ENCODE measurements at regions not wholly inside any gene's neighbourhood (a gene's known extent, or its start where the extent isn't known, plus 50 kb on each side); places are given as distances from the start of the nearest gene placed in this dataset.

DNA sequence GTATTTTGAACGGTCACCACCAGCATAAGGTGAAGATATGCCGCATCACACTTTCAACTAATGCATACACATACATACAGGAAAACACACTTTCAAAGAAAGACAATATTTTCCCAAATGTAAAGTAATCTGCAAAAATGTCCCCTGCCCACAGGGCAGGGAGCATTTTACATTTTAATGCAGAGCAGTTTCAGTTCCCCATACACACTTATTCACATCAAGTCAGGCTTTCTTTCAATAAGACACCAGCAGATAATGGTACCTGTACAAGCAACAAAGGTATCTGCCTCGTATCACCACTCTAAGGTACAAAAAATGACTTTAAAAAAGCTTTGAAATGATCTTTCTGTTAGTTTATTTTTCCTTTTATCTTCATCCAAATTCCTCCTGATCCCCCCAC is 247.1 kb upstream of the CCNG1 start:
- Histone ChIP-seq H3K27me3 (ENCODE audit: control insufficient read depth, insufficient read depth, low read length) (no peaks in the 10 kb centered on the region), H3K9me3 (ENCODE audit: control insufficient read depth in 2 of 3, insufficient read depth in 1 of 3, low read length in 3 of 3) (no peaks in the 10 kb centered on the region), H3K36me3 (ENCODE audit: control insufficient read depth in 2 of 3, insufficient read depth in 3 of 3, low read length in 3 of 3) (no peaks in the 10 kb centered on the region), H3K4me1 (ENCODE audit: control insufficient read depth in 2 of 3, insufficient read depth in 2 of 3, low read depth in 1 of 3, low read length in 3 of 3) (no peaks in the 10 kb centered on the region), H3K4me3 (ENCODE audit: low read length in 3 of 3) (no peak overlapping the region), H3K27ac (ENCODE audit: low read depth in 2 of 2, low read length in 2 of 2) (no peak overlapping the region), H3K9ac (ENCODE audit: low read length in 3 of 3) (no peak overlapping the region)
- DNase-seq (no peak), FAIRE-seq (no peak)
- intact Hi-C loops (cut with DNase I) = no loop called here
- TF ChIP-seq, protein P1, sequence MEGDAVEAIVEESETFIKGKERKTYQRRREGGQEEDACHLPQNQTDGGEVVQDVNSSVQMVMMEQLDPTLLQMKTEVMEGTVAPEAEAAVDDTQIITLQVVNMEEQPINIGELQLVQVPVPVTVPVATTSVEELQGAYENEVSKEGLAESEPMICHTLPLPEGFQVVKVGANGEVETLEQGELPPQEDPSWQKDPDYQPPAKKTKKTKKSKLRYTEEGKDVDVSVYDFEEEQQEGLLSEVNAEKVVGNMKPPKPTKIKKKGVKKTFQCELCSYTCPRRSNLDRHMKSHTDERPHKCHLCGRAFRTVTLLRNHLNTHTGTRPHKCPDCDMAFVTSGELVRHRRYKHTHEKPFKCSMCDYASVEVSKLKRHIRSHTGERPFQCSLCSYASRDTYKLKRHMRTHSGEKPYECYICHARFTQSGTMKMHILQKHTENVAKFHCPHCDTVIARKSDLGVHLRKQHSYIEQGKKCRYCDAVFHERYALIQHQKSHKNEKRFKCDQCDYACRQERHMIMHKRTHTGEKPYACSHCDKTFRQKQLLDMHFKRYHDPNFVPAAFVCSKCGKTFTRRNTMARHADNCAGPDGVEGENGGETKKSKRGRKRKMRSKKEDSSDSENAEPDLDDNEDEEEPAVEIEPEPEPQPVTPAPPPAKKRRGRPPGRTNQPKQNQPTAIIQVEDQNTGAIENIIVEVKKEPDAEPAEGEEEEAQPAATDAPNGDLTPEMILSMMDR (IDR thresholded peaks at IDR 0.05; ENCODE audit: borderline replicate concordance, extremely low read depth, insufficient read depth) = no peak

DNA sequence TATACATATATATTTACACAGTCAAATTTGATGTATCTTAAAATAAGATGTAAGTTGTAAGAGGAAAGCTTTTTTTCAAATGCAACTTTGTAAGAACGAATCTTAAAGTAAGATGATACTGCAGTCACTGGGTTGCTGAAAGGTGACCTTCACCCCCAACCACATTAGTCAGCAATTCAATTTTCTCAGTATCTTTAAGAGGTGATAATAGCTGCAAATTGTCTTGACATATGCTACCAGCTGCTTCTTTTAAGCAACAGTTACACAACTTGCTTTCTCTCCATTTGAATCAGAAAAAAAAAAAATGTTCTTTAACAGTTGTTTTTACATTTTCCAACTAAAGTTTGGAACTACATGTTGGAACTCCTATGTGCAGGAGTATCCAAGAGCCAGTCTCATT is 246.6 kb upstream of the CCNG1 start:
- H3K4me3 ChIP-seq (ENCODE audit: low read length in 3 of 3) = no peak overlapping the region
- H3K9ac ChIP-seq (ENCODE audit: low read length in 3 of 3) = no peak overlapping the region
- no peaks in the 10 kb centered on the region for H3K27me3 ChIP-seq (ENCODE audit: control insufficient read depth, insufficient read depth, low read length)
- TF ChIP-seq, protein P1 (IDR thresholded peaks at IDR 0.05; ENCODE audit: borderline replicate concordance, extremely low read depth, insufficient read depth) = no peak
- H3K9me3 ChIP-seq (ENCODE audit: control insufficient read depth in 2 of 3, insufficient read depth in 1 of 3, low read length in 3 of 3) = no peaks in the 10 kb centered on the region
- peak in 3 of 5 donors; percentile 9 to 41 (median 39) for DNase-seq
- intact Hi-C loops (cut with DNase I) = no loop called here
- no peaks in the 10 kb centered on the region for H3K4me1 ChIP-seq (ENCODE audit: control insufficient read depth in 2 of 3, insufficient read depth in 2 of 3, low read depth in 1 of 3, low read length in 3 of 3)
- FAIRE-seq = no peak
- no peaks in the 10 kb centered on the region for H3K36me3 ChIP-seq (ENCODE audit: control insufficient read depth in 2 of 3, insufficient read depth in 3 of 3, low read length in 3 of 3)
- no peak overlapping the region for H3K27ac ChIP-seq (ENCODE audit: low read depth in 2 of 2, low read length in 2 of 2)

DNA sequence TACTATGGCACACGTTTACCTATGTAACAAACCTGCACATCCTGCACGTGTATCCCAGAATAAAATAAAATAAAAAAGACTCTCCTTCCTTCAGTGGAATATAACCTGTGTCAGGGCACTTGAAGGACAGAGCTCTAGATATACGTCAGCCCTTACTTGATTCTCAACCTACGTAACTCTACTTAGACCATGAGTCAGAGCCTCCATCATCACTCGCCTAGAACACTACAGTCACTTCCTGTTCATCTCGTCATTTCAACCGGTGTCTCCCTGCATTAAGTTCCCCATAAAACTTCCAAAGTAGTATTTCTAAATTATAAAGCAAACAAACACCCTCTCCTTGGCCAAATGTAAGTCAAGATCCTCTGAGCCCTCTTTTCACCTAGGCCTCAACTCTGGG is 243.5 kb upstream of the CCNG1 start:
- Histone ChIP-seq H3K4me3 (ENCODE audit: low read length in 3 of 3) (no peak overlapping the region), H3K9me3 (ENCODE audit: control insufficient read depth in 2 of 3, insufficient read depth in 1 of 3, low read length in 3 of 3) (no peaks in the 10 kb centered on the region), H3K36me3 (ENCODE audit: control insufficient read depth in 2 of 3, insufficient read depth in 3 of 3, low read length in 3 of 3) (no peaks in the 10 kb centered on the region), H3K27me3 (ENCODE audit: control insufficient read depth, insufficient read depth, low read length) (no peaks in the 10 kb centered on the region), H3K9ac (ENCODE audit: low read length in 3 of 3) (no peak overlapping the region), H3K27ac (ENCODE audit: low read depth in 2 of 2, low read length in 2 of 2) (no peak overlapping the region), H3K4me1 (ENCODE audit: control insufficient read depth in 2 of 3, insufficient read depth in 2 of 3, low read depth in 1 of 3, low read length in 3 of 3) (no peaks in the 10 kb centered on the region)
- intact Hi-C loops (cut with DNase I) = no loop called here
- DNase-seq = no peak
- TF ChIP-seq, protein P1 (IDR thresholded peaks at IDR 0.05; ENCODE audit: borderline replicate concordance, extremely low read depth, insufficient read depth) = no peak
- FAIRE-seq = no peak

DNA sequence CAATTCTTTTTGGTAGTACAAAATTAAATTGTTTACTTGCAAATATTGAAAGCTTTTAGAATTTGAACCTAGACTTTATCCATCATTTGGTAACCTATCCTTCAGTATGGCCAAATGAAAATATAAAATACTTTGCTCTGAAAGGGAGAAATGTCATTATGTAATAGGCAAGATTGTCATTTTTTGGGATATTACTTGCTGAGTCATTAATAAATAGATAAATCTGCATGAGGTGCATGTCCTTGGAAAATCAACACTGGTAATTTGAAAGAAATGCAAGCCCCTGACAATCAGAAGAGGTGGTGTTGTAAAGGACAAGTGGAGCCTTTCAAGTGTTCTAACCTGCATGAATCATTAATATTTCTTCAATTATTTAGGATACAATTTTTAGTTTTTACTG is 231.8 kb upstream of the CCNG1 start:
- Histone ChIP-seq H3K4me1 (ENCODE audit: control insufficient read depth in 2 of 3, insufficient read depth in 2 of 3, low read depth in 1 of 3, low read length in 3 of 3) (no peaks in the 10 kb centered on the region), H3K27me3 (ENCODE audit: control insufficient read depth, insufficient read depth, low read length) (no peaks in the 10 kb centered on the region), H3K27ac (ENCODE audit: low read depth in 2 of 2, low read length in 2 of 2) (no peak overlapping the region), H3K9ac (ENCODE audit: low read length in 3 of 3) (no peak overlapping the region), H3K36me3 (ENCODE audit: control insufficient read depth in 2 of 3, insufficient read depth in 3 of 3, low read length in 3 of 3) (no peaks in the 10 kb centered on the region), H3K4me3 (ENCODE audit: low read length in 3 of 3) (no peak overlapping the region), H3K9me3 (ENCODE audit: control insufficient read depth in 2 of 3, insufficient read depth in 1 of 3, low read length in 3 of 3) (no peaks in the 10 kb centered on the region)
- DNase-seq (no peak), FAIRE-seq (no peak)
- TF ChIP-seq, protein P1 (IDR thresholded peaks at IDR 0.05; ENCODE audit: borderline replicate concordance, extremely low read depth, insufficient read depth) = no peak
- intact Hi-C loops (cut with DNase I) = no loop called here

All from kidney (tissue), 13 donors.